Activated naive CD4-positive, alpha-beta T cell treated with anti-CD3 and anti-CD28 coated beads, Interleukin-2, amount 50 U/mL, for 24 hours (primary cell): ENCODE measurements at regions not wholly inside any gene's neighbourhood (a gene's known extent, or its start where the extent isn't known, plus 50 kb on each side); places are given as distances from the start of the nearest gene placed in this dataset.

Experiments
- H3K27ac Mint-ChIP-seq: one replicate; pipeline ENCODE4 v1.8.0; 2021; ENCODE audit warnings: mild to moderate bottlenecking, mixed read lengths
- H3K27me3 Mint-ChIP-seq: one replicate; pipeline ENCODE4 v1.8.0; 2021; ENCODE audit warnings: mixed read lengths
- H3K36me3 Mint-ChIP-seq: one replicate; pipeline ENCODE4 v1.8.0; 2021; ENCODE audit warnings: mixed read lengths
- H3K4me1 Mint-ChIP-seq: one replicate; pipeline ENCODE4 v1.8.0; 2021; ENCODE audit warnings: mixed read lengths
- H3K4me3 Mint-ChIP-seq: one replicate; pipeline ENCODE4 v1.8.0; 2021; ENCODE audit warnings: mild to moderate bottlenecking, mixed read lengths
- H3K9me3 Mint-ChIP-seq: one replicate; pipeline ENCODE4 v1.8.0; 2021; ENCODE audit warnings: mixed read lengths

GRCh38 chr18:68056936-68057335 lies 540.4 kb upstream of the DSEL start:
- peaks cover 8% of the 10 kb centered on the region for H3K9me3 Mint-ChIP-seq
- H3K4me1 Mint-ChIP-seq: no peaks in the 10 kb centered on the region
- H3K4me3 Mint-ChIP-seq: no peak overlapping the region
- no peaks in the 10 kb centered on the region for H3K27me3 Mint-ChIP-seq
- H3K27ac Mint-ChIP-seq: no peak overlapping the region
- H3K36me3 Mint-ChIP-seq: no peaks in the 10 kb centered on the region

DNA sequence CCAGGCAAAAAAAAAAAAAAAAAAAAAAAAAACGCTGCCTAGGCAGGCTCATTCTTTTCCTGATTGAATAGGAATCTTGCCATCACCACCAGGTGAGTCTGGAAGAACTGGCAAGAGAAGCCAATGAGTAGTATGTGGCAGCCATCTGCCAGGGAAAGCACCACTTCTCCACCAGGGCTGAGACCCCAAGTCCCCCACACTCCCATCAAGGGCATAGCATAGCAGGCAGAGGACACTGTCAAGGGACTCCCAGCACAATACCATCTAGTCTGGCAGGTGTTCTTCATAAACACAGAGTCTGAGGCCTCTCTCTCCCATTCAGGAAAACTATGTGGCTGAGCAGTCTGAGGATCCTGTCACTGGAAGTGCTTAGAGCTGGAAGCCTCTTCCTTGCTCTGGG lies 538.1 kb upstream of the DSEL start:
- Mint-ChIP-seq H3K9me3 (peaks cover 8% of the 10 kb centered on the region), H3K36me3 (no peaks in the 10 kb centered on the region), H3K4me1 (no peaks in the 10 kb centered on the region), H3K27ac (no peak overlapping the region), H3K27me3 (no peaks in the 10 kb centered on the region), H3K4me3 (no peak overlapping the region)

DNA sequence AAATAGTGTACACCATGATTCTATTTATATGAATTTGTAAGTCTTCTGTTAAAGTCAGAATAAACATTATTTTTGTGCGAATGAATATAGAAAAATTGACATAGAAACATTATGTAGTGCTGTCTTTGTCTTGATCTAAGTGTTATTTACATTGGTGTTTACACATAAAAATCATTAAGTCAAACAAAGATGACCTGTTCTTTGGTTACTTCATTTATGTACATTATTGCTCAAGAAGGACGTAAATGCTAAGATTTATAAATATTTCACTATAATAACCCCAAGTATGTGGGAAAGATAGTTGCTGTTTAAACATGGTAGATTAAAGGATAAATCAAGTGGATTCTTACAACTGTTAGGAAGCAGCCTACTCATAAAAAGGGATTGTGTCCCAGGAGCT lies 536.8 kb upstream of the DSEL start:
- Mint-ChIP-seq H3K36me3 (no peaks in the 10 kb centered on the region), H3K9me3 (peaks cover 8% of the 10 kb centered on the region), H3K4me3 (no peak overlapping the region), H3K27me3 (no peaks in the 10 kb centered on the region), H3K4me1 (no peaks in the 10 kb centered on the region), H3K27ac (no peak overlapping the region)

GRCh38 chr18:68041327-68041726 lies 524.8 kb upstream of the DSEL start:
- H3K27ac Mint-ChIP-seq: no peak overlapping the region
- H3K27me3 Mint-ChIP-seq: no peaks in the 10 kb centered on the region
- no peaks in the 10 kb centered on the region for H3K4me1 Mint-ChIP-seq
- no peaks in the 10 kb centered on the region for H3K36me3 Mint-ChIP-seq
- no peak overlapping the region for H3K4me3 Mint-ChIP-seq
- H3K9me3 Mint-ChIP-seq: no peaks in the 10 kb centered on the region

DNA sequence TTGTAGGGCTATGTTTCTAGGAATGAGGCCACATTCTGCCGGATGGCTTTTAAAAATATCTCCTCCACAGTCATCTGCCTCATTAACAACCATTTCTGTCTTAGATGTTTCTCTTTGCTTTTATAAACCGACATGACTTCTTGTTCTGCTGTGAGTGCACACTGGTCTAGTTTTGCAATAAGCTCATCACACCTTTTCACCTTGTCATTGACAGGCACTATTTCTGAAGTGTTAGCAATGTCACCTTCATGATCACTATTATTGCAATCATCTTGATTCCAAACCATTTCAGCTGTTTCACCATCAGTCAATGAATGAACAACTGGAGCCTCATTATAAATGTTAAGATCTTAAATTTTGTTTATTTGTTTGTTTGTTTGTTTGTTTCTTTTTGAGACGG lies 523.7 kb upstream of the DSEL start:
- Mint-ChIP-seq H3K36me3 (no peaks in the 10 kb centered on the region), H3K4me1 (no peaks in the 10 kb centered on the region), H3K27me3 (no peaks in the 10 kb centered on the region), H3K27ac (no peak overlapping the region), H3K4me3 (no peak overlapping the region), H3K9me3 (no peaks in the 10 kb centered on the region)

- Mint-ChIP-seq H3K4me3 (no peak overlapping the region), H3K27me3 (no peaks in the 10 kb centered on the region)
These were observed 519.4 kb upstream of the DSEL start for GRCh38 chr18:68035774-68036522.

DNA sequence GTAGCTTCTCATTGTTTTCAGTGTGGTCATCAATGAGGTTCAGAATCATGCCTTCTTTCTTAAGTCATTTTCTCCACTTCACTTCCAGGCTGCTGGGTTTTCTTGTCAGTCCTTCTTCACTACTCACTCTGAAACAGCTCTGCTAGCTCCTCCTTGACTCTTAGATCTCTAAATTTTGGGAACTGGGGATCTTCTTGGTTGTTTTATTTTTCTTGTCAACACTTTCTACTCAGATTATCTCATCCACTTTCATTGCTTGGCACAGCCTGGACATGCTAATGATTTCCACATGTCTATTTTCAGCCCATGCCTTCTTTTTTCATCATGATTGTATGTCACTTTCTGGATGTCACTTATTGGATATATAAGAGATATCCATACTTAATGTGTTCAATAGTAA lies 517.8 kb upstream of the DSEL start:
- no peak overlapping the region for H3K27ac Mint-ChIP-seq
- H3K27me3 Mint-ChIP-seq: no peaks in the 10 kb centered on the region
- no peaks in the 10 kb centered on the region for H3K4me1 Mint-ChIP-seq
- no peak overlapping the region for H3K4me3 Mint-ChIP-seq
- H3K9me3 Mint-ChIP-seq: no peaks in the 10 kb centered on the region
- no peaks in the 10 kb centered on the region for H3K36me3 Mint-ChIP-seq

More at GRCh38 chr18:68035774-68036522, 519.4 kb upstream of the DSEL start:
- H3K9me3 Mint-ChIP-seq: no peaks in the 10 kb centered on the region
- H3K27ac Mint-ChIP-seq: no peak overlapping the region
- no peaks in the 10 kb centered on the region for H3K36me3 Mint-ChIP-seq
- H3K4me1 Mint-ChIP-seq: no peaks in the 10 kb centered on the region

DNA sequence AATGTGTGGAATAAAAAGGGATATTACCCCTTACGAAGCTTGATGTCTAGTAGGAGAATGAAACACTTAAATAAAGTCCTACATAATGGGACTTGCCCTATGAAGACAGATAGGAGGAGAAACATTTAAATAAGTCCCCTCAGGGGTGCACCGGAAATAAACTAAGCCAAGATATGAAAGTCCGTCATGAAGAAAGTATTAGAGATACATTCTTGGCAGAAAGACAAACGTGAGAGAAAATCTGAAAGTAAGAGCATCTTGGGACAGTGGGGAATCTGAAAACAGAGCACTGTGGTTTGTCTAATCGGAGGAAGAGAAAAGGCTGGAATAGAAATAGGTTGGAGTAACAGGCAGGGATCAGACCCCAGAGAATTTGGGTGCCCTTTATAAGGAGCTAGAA lies 516.9 kb upstream of the DSEL start:
- no peaks in the 10 kb centered on the region for H3K27me3 Mint-ChIP-seq
- no peak overlapping the region for H3K4me3 Mint-ChIP-seq

GRCh38 chr18:68024716-68025115 lies 508.2 kb upstream of the DSEL start:
- H3K27me3 Mint-ChIP-seq: no peaks in the 10 kb centered on the region
- no peak overlapping the region for H3K27ac Mint-ChIP-seq
- H3K36me3 Mint-ChIP-seq: no peaks in the 10 kb centered on the region
- H3K9me3 Mint-ChIP-seq: no peaks in the 10 kb centered on the region
- no peak overlapping the region for H3K4me3 Mint-ChIP-seq
- H3K4me1 Mint-ChIP-seq: no peaks in the 10 kb centered on the region

More for the DNA sequence above, 516.9 kb upstream of the DSEL start:
- Mint-ChIP-seq H3K4me1 (no peaks in the 10 kb centered on the region), H3K9me3 (no peaks in the 10 kb centered on the region), H3K36me3 (no peaks in the 10 kb centered on the region), H3K27ac (no peak overlapping the region)

DNA sequence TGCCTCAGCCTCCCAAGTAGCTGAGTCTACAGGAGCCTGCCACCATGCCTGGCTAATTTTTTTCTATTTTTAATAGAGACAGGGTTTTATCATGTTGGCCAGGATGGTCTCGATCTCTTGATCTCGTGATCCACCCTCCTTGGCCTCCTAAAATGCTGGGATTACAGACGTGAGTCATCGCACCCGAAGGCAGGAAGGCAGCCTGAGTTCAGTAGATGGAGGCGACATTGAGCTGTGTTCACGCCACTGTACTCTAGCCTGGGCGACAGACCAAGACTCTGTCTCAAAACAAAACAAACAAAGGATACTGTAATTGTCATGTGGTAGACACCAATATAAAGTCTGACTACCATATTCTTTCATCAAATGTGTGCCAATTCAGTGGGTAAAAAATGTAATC lies 500.9 kb upstream of the DSEL start:
- Mint-ChIP-seq H3K36me3 (no peaks in the 10 kb centered on the region), H3K4me1 (no peaks in the 10 kb centered on the region), H3K27me3 (no peaks in the 10 kb centered on the region), H3K27ac (no peak overlapping the region), H3K4me3 (no peak overlapping the region), H3K9me3 (no peaks in the 10 kb centered on the region)

GRCh38 chr18:67997496-67997895 lies 481.0 kb upstream of the DSEL start:
- Mint-ChIP-seq H3K4me1 (no peaks in the 10 kb centered on the region), H3K4me3 (no peak overlapping the region), H3K36me3 (no peaks in the 10 kb centered on the region), H3K27ac (no peak overlapping the region), H3K9me3 (no peaks in the 10 kb centered on the region), H3K27me3 (no peaks in the 10 kb centered on the region)

GRCh38 chr18:67995769-67996168 lies 479.2 kb upstream of the DSEL start:
- H3K9me3 Mint-ChIP-seq: no peaks in the 10 kb centered on the region
- no peaks in the 10 kb centered on the region for H3K36me3 Mint-ChIP-seq
- no peaks in the 10 kb centered on the region for H3K4me1 Mint-ChIP-seq
- H3K27me3 Mint-ChIP-seq: no peaks in the 10 kb centered on the region
- no peak overlapping the region for H3K27ac Mint-ChIP-seq
- H3K4me3 Mint-ChIP-seq: no peak overlapping the region

- H3K27me3 Mint-ChIP-seq: no peaks in the 10 kb centered on the region
- H3K9me3 Mint-ChIP-seq: no peaks in the 10 kb centered on the region
These were observed 463.7 kb upstream of the DSEL start for GRCh38 chr18:67980241-67980640.

GRCh38 chr18:67977067-67977616 lies 460.6 kb upstream of the DSEL start:
- Mint-ChIP-seq H3K9me3 (no peaks in the 10 kb centered on the region), H3K36me3 (no peaks in the 10 kb centered on the region), H3K4me1 (no peaks in the 10 kb centered on the region), H3K4me3 (no peak overlapping the region), H3K27me3 (no peaks in the 10 kb centered on the region), H3K27ac (no peak overlapping the region)

More at GRCh38 chr18:67980241-67980640, 463.7 kb upstream of the DSEL start:
- Mint-ChIP-seq H3K4me1 (no peaks in the 10 kb centered on the region), H3K4me3 (no peak overlapping the region), H3K36me3 (no peaks in the 10 kb centered on the region), H3K27ac (no peak overlapping the region)

- Mint-ChIP-seq H3K27ac (no peak overlapping the region), H3K4me1 (no peaks in the 10 kb centered on the region), H3K27me3 (no peaks in the 10 kb centered on the region), H3K36me3 (no peaks in the 10 kb centered on the region), H3K4me3 (no peak overlapping the region), H3K9me3 (no peaks in the 10 kb centered on the region)
These were observed 457.4 kb upstream of the DSEL start for GRCh38 chr18:67973916-67974315.

GRCh38 chr18:67969458-67969857 lies 452.9 kb upstream of the DSEL start:
- no peak overlapping the region for H3K27ac Mint-ChIP-seq
- H3K9me3 Mint-ChIP-seq: no peaks in the 10 kb centered on the region
- H3K27me3 Mint-ChIP-seq: no peaks in the 10 kb centered on the region
- H3K4me3 Mint-ChIP-seq: no peak overlapping the region
- no peaks in the 10 kb centered on the region for H3K4me1 Mint-ChIP-seq
- no peaks in the 10 kb centered on the region for H3K36me3 Mint-ChIP-seq

- H3K9me3 Mint-ChIP-seq: no peaks in the 10 kb centered on the region
- H3K27me3 Mint-ChIP-seq: no peaks in the 10 kb centered on the region
- H3K27ac Mint-ChIP-seq: no peak overlapping the region
- no peak overlapping the region for H3K4me3 Mint-ChIP-seq
- H3K36me3 Mint-ChIP-seq: no peaks in the 10 kb centered on the region
- H3K4me1 Mint-ChIP-seq: no peaks in the 10 kb centered on the region
These were observed 449.7 kb upstream of the DSEL start for GRCh38 chr18:67966224-67966623.
